Suprapubic skin (tissue), 4 donors: ENCODE measurements at regions not wholly inside any gene's neighbourhood (a gene's known extent, or its start where the extent isn't known, plus 50 kb on each side); places are given as distances from the start of the nearest gene placed in this dataset.

ENCODE experiments used
- DNase-seq, 2 donors: peaks; one replicate each; pipeline ENCODE4 v3.0.0-alpha.2; 2019; ENCODE audit warnings: low spot score in 2 of 2
- H3K27ac ChIP-seq: fragments of 200-600 bp; sonication (generic); one replicate; pipeline ENCODE4 v1.5.1; 2019
- H3K27me3 ChIP-seq: fragments of 200-600 bp; sonication (generic); one replicate; pipeline ENCODE4 v1.5.1; 2019
- H3K36me3 ChIP-seq: fragments of 200-600 bp; sonication (generic); one replicate; pipeline ENCODE4 v1.5.1; 2019
- H3K4me1 ChIP-seq: fragments of 200-600 bp; sonication (generic); one replicate; pipeline ENCODE4 v1.5.1; 2019
- H3K4me3 ChIP-seq: fragments of 200-600 bp; sonication (generic); one replicate; pipeline ENCODE4 v1.5.1; 2019; ENCODE audit warnings: mild to moderate bottlenecking
- H3K9me3 ChIP-seq: fragments of 200-600 bp; sonication (generic); one replicate; pipeline ENCODE4 v1.5.1; 2019
- EP300 ChIP-seq: sonication (generic); formaldehyde crosslinking; IDR thresholded peaks from one replicate; pipeline ENCODE4 v1.6.1; 2017; ENCODE audit warnings: antibody characterized with exemption
- POLR2A ChIP-seq, 2 donors: fragments of 450-650 bp; IDR thresholded peaks; one replicate each; pipeline ENCODE4 v1.6.1; 2017; ENCODE audit warnings: antibody characterized with exemption in 2 of 2, mild to moderate bottlenecking in 2 of 2, moderate library complexity in 2 of 2
- POLR2AphosphoS5 ChIP-seq, 3 donors: sonication (generic); formaldehyde crosslinking; IDR thresholded peaks; one replicate each; pipeline ENCODE4 v1.6.1; 2017; ENCODE audit warnings: antibody characterized with exemption in 3 of 3
- WGBS: methylation state at CpG from one replicate; pipeline ENCODE4 v1.1.5; 2018; 5-methylcytosine and 5-hydroxymethylcytosine counted together
- TF ChIP-seq, protein P1 (sequence below), 2 donors: fragments of 200-600 bp in 1 of 2; fragments of 450-650 bp in 1 of 2; sonication (generic) in 1 of 2; IDR thresholded peaks; one replicate each; pipeline ENCODE4 v1.5.1; 2016 to 2019; ENCODE audit warnings: antibody characterized with exemption in 2 of 2, mild to moderate bottlenecking in 1 of 2, moderate library complexity in 1 of 2

DNA sequence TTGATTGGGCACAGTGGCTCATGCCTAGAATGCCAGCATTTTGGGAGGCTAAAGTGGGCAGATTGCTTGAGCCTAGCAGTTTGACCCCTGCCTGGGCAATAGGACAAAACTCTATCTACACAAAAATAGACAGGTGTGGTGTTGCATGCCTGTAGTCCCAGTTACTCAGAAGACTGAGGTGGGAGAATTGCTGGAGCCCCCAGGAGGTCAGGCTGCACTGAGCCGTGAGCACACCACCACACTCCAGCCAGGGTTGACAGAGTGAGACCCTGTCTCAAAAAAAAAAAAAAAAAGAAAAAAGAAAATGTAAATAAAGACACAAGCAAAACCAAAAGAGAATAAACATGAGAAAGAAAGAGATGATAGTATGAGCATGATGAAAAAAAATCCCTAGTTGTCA lies 802.4 kb upstream of the ANO3 start:
- no peaks in the 10 kb centered on the region for H3K36me3 ChIP-seq
- no peaks in the 10 kb centered on the region for H3K27me3 ChIP-seq
- WGBS: 93% methylated on average over 1 of the region's 1 CpG
- no peaks in the 10 kb centered on the region for H3K9me3 ChIP-seq
- no peak for DNase-seq
- no peak overlapping the region for H3K27ac ChIP-seq
- TF ChIP-seq POLR2A (IDR thresholded peaks at IDR 0.05) (no peak), POLR2AphosphoS5 (IDR thresholded peaks at IDR 0.05) (no peak), EP300 (no peak)
- TF ChIP-seq, protein P1, sequence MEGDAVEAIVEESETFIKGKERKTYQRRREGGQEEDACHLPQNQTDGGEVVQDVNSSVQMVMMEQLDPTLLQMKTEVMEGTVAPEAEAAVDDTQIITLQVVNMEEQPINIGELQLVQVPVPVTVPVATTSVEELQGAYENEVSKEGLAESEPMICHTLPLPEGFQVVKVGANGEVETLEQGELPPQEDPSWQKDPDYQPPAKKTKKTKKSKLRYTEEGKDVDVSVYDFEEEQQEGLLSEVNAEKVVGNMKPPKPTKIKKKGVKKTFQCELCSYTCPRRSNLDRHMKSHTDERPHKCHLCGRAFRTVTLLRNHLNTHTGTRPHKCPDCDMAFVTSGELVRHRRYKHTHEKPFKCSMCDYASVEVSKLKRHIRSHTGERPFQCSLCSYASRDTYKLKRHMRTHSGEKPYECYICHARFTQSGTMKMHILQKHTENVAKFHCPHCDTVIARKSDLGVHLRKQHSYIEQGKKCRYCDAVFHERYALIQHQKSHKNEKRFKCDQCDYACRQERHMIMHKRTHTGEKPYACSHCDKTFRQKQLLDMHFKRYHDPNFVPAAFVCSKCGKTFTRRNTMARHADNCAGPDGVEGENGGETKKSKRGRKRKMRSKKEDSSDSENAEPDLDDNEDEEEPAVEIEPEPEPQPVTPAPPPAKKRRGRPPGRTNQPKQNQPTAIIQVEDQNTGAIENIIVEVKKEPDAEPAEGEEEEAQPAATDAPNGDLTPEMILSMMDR (IDR thresholded peaks at IDR 0.05): no peak
- no peaks in the 10 kb centered on the region for H3K4me1 ChIP-seq
- no peak overlapping the region for H3K4me3 ChIP-seq

DNA sequence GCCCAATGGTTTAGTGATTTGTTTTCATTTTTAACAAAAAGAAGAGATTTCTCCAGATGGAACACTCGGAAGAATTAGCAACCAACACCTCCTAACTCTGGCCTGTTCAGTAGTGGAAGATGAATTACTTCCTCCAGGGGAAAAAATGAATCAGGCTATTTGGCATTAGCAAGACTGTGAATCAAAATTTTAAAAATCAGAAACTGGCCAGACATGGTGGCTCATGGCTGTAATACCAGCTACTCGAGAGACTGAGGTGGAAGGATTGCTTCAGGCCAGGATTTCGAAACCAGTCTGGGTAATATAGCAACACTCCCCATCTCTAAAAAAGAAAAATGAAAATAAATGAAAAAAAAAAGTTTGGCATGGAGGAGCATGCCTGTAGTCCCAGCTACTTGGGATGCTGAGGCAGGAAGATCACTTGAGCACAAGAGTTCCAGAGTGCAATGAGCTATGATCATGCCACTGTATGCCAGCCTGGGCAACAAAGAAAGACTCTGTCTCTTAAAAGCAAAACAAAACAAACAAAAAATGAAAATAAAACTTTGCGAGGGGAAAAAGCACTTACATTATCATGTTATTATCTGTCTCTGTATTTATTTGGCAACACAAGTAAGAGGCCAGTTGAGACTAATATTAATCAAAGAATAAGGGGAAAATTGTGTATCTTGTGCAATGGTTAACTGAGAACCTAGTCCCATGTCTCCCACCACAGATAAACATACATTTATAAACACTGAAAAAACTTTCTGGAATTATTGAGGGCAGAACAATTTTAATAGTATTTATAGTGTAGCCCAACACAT lies 796.3 kb upstream of the ANO3 start:
- no peak overlapping the region for H3K27ac ChIP-seq
- H3K4me3 ChIP-seq: no peak overlapping the region
- no peaks in the 10 kb centered on the region for H3K4me1 ChIP-seq
- 31% methylated on average over 4 of the region's 4 CpGs for WGBS
- H3K27me3 ChIP-seq: no peaks in the 10 kb centered on the region
- no peaks in the 10 kb centered on the region for H3K36me3 ChIP-seq
- peak in 1 of 2 donors; percentile 69 for DNase-seq
- H3K9me3 ChIP-seq: no peaks in the 10 kb centered on the region
- TF ChIP-seq POLR2A (IDR thresholded peaks at IDR 0.05): no peak
- TF ChIP-seq, protein P1 (IDR thresholded peaks at IDR 0.05): no peak
- no peak for TF ChIP-seq POLR2AphosphoS5 (IDR thresholded peaks at IDR 0.05)
- TF ChIP-seq EP300: no peak

DNA sequence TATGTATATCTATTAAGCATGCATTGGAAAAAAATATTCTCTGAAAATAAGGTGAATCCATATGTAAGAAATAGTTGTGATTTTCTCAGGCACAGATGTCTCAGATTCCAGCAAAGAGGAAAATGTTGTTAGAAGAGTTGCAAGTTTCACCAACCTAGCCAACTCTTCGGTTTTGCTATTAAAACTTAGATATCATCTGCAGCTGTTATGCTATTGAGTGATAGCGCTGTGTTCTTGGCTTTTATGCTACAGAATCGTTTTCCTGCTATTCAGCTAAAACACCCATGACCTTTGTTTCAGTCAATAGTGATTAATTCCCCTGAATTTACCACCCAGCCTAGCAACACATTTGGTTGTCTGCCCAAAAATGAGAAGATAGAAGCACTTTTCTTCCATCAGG lies 795.6 kb upstream of the ANO3 start:
- H3K27me3 ChIP-seq: no peaks in the 10 kb centered on the region

DNA sequence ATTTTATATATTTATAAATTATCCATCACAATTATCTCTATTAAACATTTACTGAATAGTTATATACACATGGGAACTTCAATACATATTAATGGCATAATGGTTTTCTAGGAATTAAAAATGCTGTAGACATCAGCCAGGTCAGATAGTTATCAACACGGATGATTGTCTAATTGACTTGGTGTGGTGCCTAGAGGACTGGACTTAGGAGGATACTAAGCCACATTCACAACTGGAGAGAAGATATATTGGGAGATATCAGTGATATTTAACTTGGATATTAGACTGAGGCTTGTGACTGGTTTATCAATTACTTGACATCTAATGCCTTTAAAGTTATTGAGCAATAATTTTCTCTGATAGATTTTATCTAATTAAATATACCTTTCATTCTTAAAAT lies 794.5 kb upstream of the ANO3 start:
- no peak for DNase-seq
- TF ChIP-seq, protein P1 (IDR thresholded peaks at IDR 0.05): no peak
- no peak for TF ChIP-seq POLR2AphosphoS5 (IDR thresholded peaks at IDR 0.05)
- TF ChIP-seq EP300: no peak
- TF ChIP-seq POLR2A (IDR thresholded peaks at IDR 0.05): no peak
- 62% methylated on average over 1 of the region's 1 CpG for WGBS
- Histone ChIP-seq H3K4me3 (no peak overlapping the region), H3K4me1 (no peaks in the 10 kb centered on the region), H3K27me3 (no peaks in the 10 kb centered on the region), H3K36me3 (no peaks in the 10 kb centered on the region), H3K9me3 (no peaks in the 10 kb centered on the region), H3K27ac (no peak overlapping the region)

More for the DNA sequence above, 795.6 kb upstream of the ANO3 start:
- no peaks in the 10 kb centered on the region for H3K9me3 ChIP-seq
- TF ChIP-seq EP300 (no peak), POLR2A (IDR thresholded peaks at IDR 0.05) (no peak)
- TF ChIP-seq, protein P1 (IDR thresholded peaks at IDR 0.05): no peak
- no peaks in the 10 kb centered on the region for H3K4me1 ChIP-seq
- DNase-seq: no peak
- no peak overlapping the region for H3K27ac ChIP-seq
- H3K36me3 ChIP-seq: no peaks in the 10 kb centered on the region
- 41% methylated on average over 3 of the region's 3 CpGs for WGBS
- no peak overlapping the region for H3K4me3 ChIP-seq

DNA sequence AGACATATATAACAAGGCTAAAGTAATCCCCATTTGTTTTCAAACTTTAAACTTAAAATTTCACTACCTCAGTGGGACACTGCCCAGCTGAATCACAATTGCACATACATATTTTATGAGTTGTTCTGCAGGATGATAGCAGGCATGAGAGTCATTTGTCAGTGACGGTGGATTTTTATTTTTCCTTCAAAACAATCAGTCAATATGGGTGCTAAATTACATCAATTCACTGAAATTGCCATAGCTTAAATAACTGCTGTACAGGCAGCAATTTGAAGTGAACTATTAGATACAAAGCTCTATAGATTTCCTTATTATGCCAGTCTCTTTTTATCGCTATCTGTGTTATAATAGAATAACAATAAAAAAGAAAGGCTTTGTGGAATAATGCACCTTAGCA lies 784.6 kb upstream of the ANO3 start:
- H3K9me3 ChIP-seq: no peaks in the 10 kb centered on the region

More for the DNA sequence above, 784.6 kb upstream of the ANO3 start:
- WGBS: 86% methylated on average over 2 of the region's 2 CpGs
- Histone ChIP-seq H3K4me1 (no peaks in the 10 kb centered on the region), H3K27ac (no peak overlapping the region), H3K4me3 (no peak overlapping the region), H3K36me3 (no peaks in the 10 kb centered on the region), H3K27me3 (no peaks in the 10 kb centered on the region)
- DNase-seq: no peak
- no peak for TF ChIP-seq EP300
- TF ChIP-seq POLR2A (IDR thresholded peaks at IDR 0.05): no peak
